ENCODE measurements at regions not wholly inside any gene's neighbourhood (a gene's known extent, or its start where the extent isn't known, plus 50 kb on each side); places are given as distances from the start of the nearest gene placed in this dataset.

- no peak for TF ChIP-seq CTCF (IDR thresholded peaks at IDR 0.05)
- no peak for TF ChIP-seq POLR2A (IDR thresholded peaks at IDR 0.05)
These were observed 190.8 kb downstream of the TMEM18 start for GRCh38 chr2:486371-486770.

Data from thyroid gland (tissue), 4 donors.